ENCODE measurements at regions not wholly inside any gene's neighbourhood (a gene's known extent, or its start where the extent isn't known, plus 50 kb on each side); places are given as distances from the start of the nearest gene placed in this dataset.

GRCh38 chr3:103906808-103907207 is 1459.9 kb upstream of the ALCAM start:
- H4K20me1 ChIP-seq (ENCODE audit: insufficient read depth, poor library complexity, severe bottlenecking) = no peaks in the 10 kb centered on the region
- no peaks in the 10 kb centered on the region for H3K36me3 ChIP-seq (replicated peaks; ENCODE audit: insufficient read depth, low read depth)
- no peak overlapping the region for H3K4me2 ChIP-seq
- WGBS (ENCODE audit: low lambda C conversion rate, missing lambda C conversion rate) = 83% methylated on average over 2 of the region's 2 CpGs
- H2AFZ ChIP-seq = no peak overlapping the region
- H3K4me1 ChIP-seq (ENCODE audit: insufficient read depth) = no peaks in the 10 kb centered on the region
- no peak overlapping the region for H3K4me3 ChIP-seq
- DNase-seq (ENCODE audit: low spot score) = no peak
- no peak overlapping the region for H3K27ac ChIP-seq
- no peaks in the 10 kb centered on the region for H3K9me3 ChIP-seq (ENCODE audit: low read depth)
- TF ChIP-seq CTCF (IDR thresholded peaks at IDR 0.05; ENCODE audit: poor library complexity) = no peak
- TF ChIP-seq EZH2phosphoT487 (IDR thresholded peaks at IDR 0.05; ENCODE audit: low read depth, severe bottlenecking, unreplicated experiment) = no peak
- TF ChIP-seq EZH2 (IDR thresholded peaks at IDR 0.05; ENCODE audit: borderline replicate concordance) = no peak
- H3K79me2 ChIP-seq = no peaks in the 10 kb centered on the region
- no peaks in the 10 kb centered on the region for H3K27me3 ChIP-seq
- no peaks in the 10 kb centered on the region for H3K9me2 ChIP-seq (replicated peaks; ENCODE audit: insufficient read depth)

GRCh38 chr3:103907567-103907966 is 1459.1 kb upstream of the ALCAM start:
- no peak for DNase-seq (ENCODE audit: low spot score)
- H3K4me3 ChIP-seq = no peak overlapping the region
- H3K79me2 ChIP-seq = no peaks in the 10 kb centered on the region
- no peaks in the 10 kb centered on the region for H4K20me1 ChIP-seq (ENCODE audit: insufficient read depth, poor library complexity, severe bottlenecking)
- H3K4me2 ChIP-seq = no peak overlapping the region
- no peaks in the 10 kb centered on the region for H3K9me2 ChIP-seq (replicated peaks; ENCODE audit: insufficient read depth)
- no peaks in the 10 kb centered on the region for H3K9me3 ChIP-seq (ENCODE audit: low read depth)
- H3K36me3 ChIP-seq (replicated peaks; ENCODE audit: insufficient read depth, low read depth) = no peaks in the 10 kb centered on the region
- no peaks in the 10 kb centered on the region for H3K4me1 ChIP-seq (ENCODE audit: insufficient read depth)
- no peak overlapping the region for H2AFZ ChIP-seq
- no peak for TF ChIP-seq EZH2phosphoT487 (IDR thresholded peaks at IDR 0.05; ENCODE audit: low read depth, severe bottlenecking, unreplicated experiment)
- WGBS (ENCODE audit: low lambda C conversion rate, missing lambda C conversion rate) = 87% methylated on average over 3 of the region's 3 CpGs
- no peak overlapping the region for H3K27ac ChIP-seq
- no peaks in the 10 kb centered on the region for H3K27me3 ChIP-seq

GRCh38 chr3:103909395-103909794 is 1457.3 kb upstream of the ALCAM start:
- TF ChIP-seq CTCF (IDR thresholded peaks at IDR 0.05; ENCODE audit: poor library complexity) = no peak
- TF ChIP-seq EZH2 (IDR thresholded peaks at IDR 0.05; ENCODE audit: borderline replicate concordance) = no peak
- no peak for TF ChIP-seq EZH2phosphoT487 (IDR thresholded peaks at IDR 0.05; ENCODE audit: low read depth, severe bottlenecking, unreplicated experiment)
- H3K27ac ChIP-seq = no peak overlapping the region
- no peaks in the 10 kb centered on the region for H3K4me1 ChIP-seq (ENCODE audit: insufficient read depth)
- H3K79me2 ChIP-seq = no peaks in the 10 kb centered on the region
- no peak overlapping the region for H3K4me3 ChIP-seq
- WGBS (ENCODE audit: low lambda C conversion rate, missing lambda C conversion rate) = 100% methylated on average over 1 of the region's 1 CpG
- no peak overlapping the region for H3K4me2 ChIP-seq
- H2AFZ ChIP-seq = no peak overlapping the region
- no peak for DNase-seq (ENCODE audit: low spot score)
- H3K36me3 ChIP-seq (replicated peaks; ENCODE audit: insufficient read depth, low read depth) = no peaks in the 10 kb centered on the region
- H3K9me3 ChIP-seq (ENCODE audit: low read depth) = no peaks in the 10 kb centered on the region
- H3K9me2 ChIP-seq (replicated peaks; ENCODE audit: insufficient read depth) = no peaks in the 10 kb centered on the region
- H3K27me3 ChIP-seq = no peaks in the 10 kb centered on the region
- no peaks in the 10 kb centered on the region for H4K20me1 ChIP-seq (ENCODE audit: insufficient read depth, poor library complexity, severe bottlenecking)

GRCh38 chr3:103918336-103918735 is 1448.4 kb upstream of the ALCAM start:
- H3K4me2 ChIP-seq = no peak overlapping the region
- no peaks in the 10 kb centered on the region for H3K4me1 ChIP-seq (ENCODE audit: insufficient read depth)
- H3K9me2 ChIP-seq (replicated peaks; ENCODE audit: insufficient read depth) = no peaks in the 10 kb centered on the region
- no peaks in the 10 kb centered on the region for H3K27me3 ChIP-seq
- H3K36me3 ChIP-seq (replicated peaks; ENCODE audit: insufficient read depth, low read depth) = no peaks in the 10 kb centered on the region
- TF ChIP-seq CTCF (IDR thresholded peaks at IDR 0.05; ENCODE audit: poor library complexity) (no peak), EZH2 (IDR thresholded peaks at IDR 0.05; ENCODE audit: borderline replicate concordance) (no peak), EZH2phosphoT487 (IDR thresholded peaks at IDR 0.05; ENCODE audit: low read depth, severe bottlenecking, unreplicated experiment) (no peak)
- no peaks in the 10 kb centered on the region for H3K79me2 ChIP-seq
- no peak for DNase-seq (ENCODE audit: low spot score)
- H2AFZ ChIP-seq = no peak overlapping the region
- H3K4me3 ChIP-seq = no peak overlapping the region
- H3K27ac ChIP-seq = no peak overlapping the region
- no peaks in the 10 kb centered on the region for H3K9me3 ChIP-seq (ENCODE audit: low read depth)
- H4K20me1 ChIP-seq (ENCODE audit: insufficient read depth, poor library complexity, severe bottlenecking) = no peaks in the 10 kb centered on the region
